ENCODE measurements at regions not wholly inside any gene's neighbourhood (a gene's known extent, or its start where the extent isn't known, plus 50 kb on each side); places are given as distances from the start of the nearest gene placed in this dataset.

GRCh38 chr14:98910061-98910460, 361.9 kb downstream of the BCL11B start:
- DNase-seq (ENCODE audit: low spot score) (no peak), ATAC-seq (ENCODE audit: low read depth) (no peak)
- Histone ChIP-seq H3K27ac (ENCODE audit: poor library complexity, severe bottlenecking) (peak overlapping the region; percentile 33), H3K4me1 (ENCODE audit: insufficient read depth, poor library complexity, severe bottlenecking) (peaks cover 47% of the 10 kb centered on the region), H3K4me3 (ENCODE audit: severe bottlenecking) (no peak overlapping the region), H3K9me3 (ENCODE audit: severe bottlenecking) (no peaks in the 10 kb centered on the region), H3K36me3 (ENCODE audit: low read depth) (no peaks in the 10 kb centered on the region), H3K27me3 (ENCODE audit: insufficient read depth, poor library complexity, severe bottlenecking) (no peaks in the 10 kb centered on the region)
- TF ChIP-seq CTCF (IDR thresholded peaks at IDR 0.05; ENCODE audit: poor library complexity, severe bottlenecking), result no peak

GRCh38 chr14:98912655-98913054, 359.3 kb downstream of the BCL11B start:
- no peaks in the 10 kb centered on the region for H3K9me3 ChIP-seq (ENCODE audit: severe bottlenecking)
- peaks cover 24% of the 10 kb centered on the region for H3K4me1 ChIP-seq (ENCODE audit: insufficient read depth, poor library complexity, severe bottlenecking)
- H3K27me3 ChIP-seq (ENCODE audit: insufficient read depth, poor library complexity, severe bottlenecking), result no peaks in the 10 kb centered on the region
- ATAC-seq (ENCODE audit: low read depth) (no peak), DNase-seq (ENCODE audit: low spot score) (no peak)
- no peaks in the 10 kb centered on the region for H3K36me3 ChIP-seq (ENCODE audit: low read depth)
- no peak overlapping the region for H3K27ac ChIP-seq (ENCODE audit: poor library complexity, severe bottlenecking)
- no peak overlapping the region for H3K4me3 ChIP-seq (ENCODE audit: severe bottlenecking)
- no peak for TF ChIP-seq CTCF (IDR thresholded peaks at IDR 0.05; ENCODE audit: poor library complexity, severe bottlenecking)

GRCh38 chr14:98913967-98914650, 357.9 kb downstream of the BCL11B start:
- DNase-seq (ENCODE audit: low spot score) (no peak), ATAC-seq (ENCODE audit: low read depth) (no peak)
- peaks cover 11% of the 10 kb centered on the region for H3K4me1 ChIP-seq (ENCODE audit: insufficient read depth, poor library complexity, severe bottlenecking)
- H3K36me3 ChIP-seq (ENCODE audit: low read depth), result no peaks in the 10 kb centered on the region
- H3K27me3 ChIP-seq (ENCODE audit: insufficient read depth, poor library complexity, severe bottlenecking), result no peaks in the 10 kb centered on the region
- H3K27ac ChIP-seq (ENCODE audit: poor library complexity, severe bottlenecking), result no peak overlapping the region
- no peak overlapping the region for H3K4me3 ChIP-seq (ENCODE audit: severe bottlenecking)
- TF ChIP-seq CTCF (IDR thresholded peaks at IDR 0.05; ENCODE audit: poor library complexity, severe bottlenecking), result no peak
- no peaks in the 10 kb centered on the region for H3K9me3 ChIP-seq (ENCODE audit: severe bottlenecking)

GRCh38 chr14:98914942-98915341, 357.1 kb downstream of the BCL11B start:
- Histone ChIP-seq H3K4me1 (ENCODE audit: insufficient read depth, poor library complexity, severe bottlenecking) (peaks cover 3% of the 10 kb centered on the region), H3K27ac (ENCODE audit: poor library complexity, severe bottlenecking) (no peak overlapping the region), H3K27me3 (ENCODE audit: insufficient read depth, poor library complexity, severe bottlenecking) (no peaks in the 10 kb centered on the region), H3K36me3 (ENCODE audit: low read depth) (no peaks in the 10 kb centered on the region), H3K4me3 (ENCODE audit: severe bottlenecking) (no peak overlapping the region), H3K9me3 (ENCODE audit: severe bottlenecking) (no peaks in the 10 kb centered on the region)
- TF ChIP-seq CTCF (IDR thresholded peaks at IDR 0.05; ENCODE audit: poor library complexity, severe bottlenecking), result no peak
- DNase-seq (ENCODE audit: low spot score) (no peak), ATAC-seq (ENCODE audit: low read depth) (no peak)

GRCh38 chr14:98915625-98916024, 356.4 kb downstream of the BCL11B start:
- DNase-seq (ENCODE audit: low spot score) (no peak), ATAC-seq (ENCODE audit: low read depth) (no peak)
- no peaks in the 10 kb centered on the region for H3K27me3 ChIP-seq (ENCODE audit: insufficient read depth, poor library complexity, severe bottlenecking)
- TF ChIP-seq CTCF (IDR thresholded peaks at IDR 0.05; ENCODE audit: poor library complexity, severe bottlenecking), result no peak
- no peaks in the 10 kb centered on the region for H3K36me3 ChIP-seq (ENCODE audit: low read depth)
- no peak overlapping the region for H3K27ac ChIP-seq (ENCODE audit: poor library complexity, severe bottlenecking)
- no peak overlapping the region for H3K4me3 ChIP-seq (ENCODE audit: severe bottlenecking)
- no peaks in the 10 kb centered on the region for H3K4me1 ChIP-seq (ENCODE audit: insufficient read depth, poor library complexity, severe bottlenecking)
- H3K9me3 ChIP-seq (ENCODE audit: severe bottlenecking), result no peaks in the 10 kb centered on the region

All from RWPE2 (cell line).